HepG2 (cell line): ENCODE measurements at regions not wholly inside any gene's neighbourhood (a gene's known extent, or its start where the extent isn't known, plus 50 kb on each side); places are given as distances from the start of the nearest gene placed in this dataset.

Experiments
- ATAC-seq: fragments of 200-7000 bp; cut with Tn5 transposase; 3 replicates; pipeline ENCODE4 v1.9.1; 2020; ENCODE audit warnings: mild to moderate bottlenecking, moderate library complexity
- BruUV-seq: library from RNA; stranded (reverse); fragments of 400-500 nt; replicated peaks from 2 replicates; lab custom pipeline; 2021; lab: Mats Ljungman, UMichigan
- CTCF ChIA-PET: fragments of 300-600 bp; formaldehyde crosslinking; extraction: SDS; loops from one replicate; lab custom pipeline; 2021; ENCODE audit warnings: low total read pairs, inconsistent platforms, low intra/inter-chr PET ratio; lab: Yijun Ruan, JAX
- POLR2A ChIA-PET: fragments of 350-600 bp; sonication (Branson Sonifier 250); formaldehyde crosslinking; loops from one replicate; lab custom pipeline; 2020; ENCODE audit warnings: antibody characterized with exemption, inconsistent platforms; lab: Yijun Ruan, JAX
- DNase-seq: peaks from one replicate; pipeline ENCODE4 v3.0.0-alpha.2; 2015; ENCODE audit warnings: low spot score
- FAIRE-seq: peaks from 3 replicates; lab custom pipeline; 2011; peaks lifted over from hg19 to GRCh38; lab: Jason Lieb, UNC
- H2AFZ ChIP-seq: one replicate; pipeline ENCODE4 v1.6.1; 2011; ENCODE audit warnings: low read length, inconsistent platforms
- H3K27ac ChIP-seq: fragments of 300-600 bp; 3 replicates; pipeline ENCODE4 v1.8.0; 2011; ENCODE audit warnings: mixed run types, mild to moderate bottlenecking, mixed read lengths, low read length, inconsistent platforms; ENCODE audit not compliant: insufficient read depth; ENCODE audit errors: extremely low read length
- H3K27me3 ChIP-seq, 2 experiments: fragments of 200-600 bp in 1 of 2; 2 replicates in 1 of 2; 3 replicates in 1 of 2; pipeline versions ENCODE4 v1.6.0 to v1.8.0; 2011; ENCODE audit warnings: low read length in 2 of 2, mild to moderate bottlenecking in 2 of 2, moderate library complexity in 2 of 2, inconsistent platforms in 1 of 2; ENCODE audit not compliant: insufficient read depth in 2 of 2, control insufficient read depth in 1 of 2
- H3K36me3 ChIP-seq, 2 experiments: fragments of 200-600 bp in 1 of 2; replicated peaks in 1 of 2; 2 replicates in 1 of 2; 3 replicates in 1 of 2; pipeline versions ENCODE4 v1.5.1 to v1.8.0; 2011; ENCODE audit warnings: low read length in 2 of 2, inconsistent platforms in 1 of 2; ENCODE audit not compliant: insufficient read depth in 2 of 2, control insufficient read depth in 1 of 2
- H3K4me1 ChIP-seq: 2 replicates; pipeline ENCODE4 v1.5.1; 2012; ENCODE audit warnings: low read length, inconsistent platforms; ENCODE audit not compliant: insufficient read depth
- H3K4me2 ChIP-seq: 2 replicates; pipeline ENCODE4 v1.6.0; 2011; ENCODE audit warnings: low read depth, low read length, inconsistent platforms
- H3K4me3 ChIP-seq, 3 experiments: fragments of 200-600 bp in 1 of 3; sonication (generic), shearing (Covaris generic) in 1 of 3; replicated peaks in 1 of 3; 2 replicates each; pipeline ENCODE4 v1.5.1; 2011 to 2016; ENCODE audit warnings: low read length in 3 of 3, inconsistent platforms in 2 of 3, low read depth in 2 of 3, mild to moderate bottlenecking in 2 of 3, control low read depth in 1 of 3, mixed read lengths in 1 of 3; ENCODE audit not compliant: insufficient read depth in 1 of 3
- H3K79me2 ChIP-seq: one replicate; pipeline ENCODE4 v1.6.1; 2011; ENCODE audit warnings: low read length, inconsistent platforms; ENCODE audit not compliant: insufficient read depth
- H3K9ac ChIP-seq: 2 replicates; pipeline ENCODE4 v1.6.0; 2011; ENCODE audit warnings: mild to moderate bottlenecking, low read depth, low read length, inconsistent platforms; ENCODE audit not compliant: insufficient read depth
- H3K9me3 ChIP-seq: 2 replicates; pipeline ENCODE4 v1.5.1; 2012; ENCODE audit warnings: mild to moderate bottlenecking, low read length
- H4K20me1 ChIP-seq: 2 replicates; pipeline ENCODE4 v1.6.0; 2011; ENCODE audit warnings: inconsistent platforms, mild to moderate bottlenecking, low read length, moderate library complexity; ENCODE audit not compliant: insufficient read depth
- ETV5 ChIP-seq: IDR thresholded peaks from 2 replicates; pipeline ENCODE4 v1.6.1; 2018; ENCODE audit warnings: missing biosample characterization, missing genetic modification reagents, inconsistent platforms, borderline replicate concordance
- PLRG1 ChIP-seq: fragments of 450-650 bp; conservative IDR thresholded peaks from 2 replicates; pipeline ENCODE4 v1.6.1; 2016
- TEAD3 ChIP-seq: optimal IDR thresholded peaks from 2 replicates; pipeline ENCODE3; 2016; ENCODE audit warnings: borderline replicate concordance
- ZBTB20 ChIP-seq: sonication (generic); formaldehyde crosslinking; IDR thresholded peaks from 2 replicates; pipeline ENCODE4 v1.8.1; 2023; ENCODE audit warnings: missing genetic modification reagents, low read depth, mild to moderate bottlenecking, borderline replicate concordance
- WGBS: methylation state at CpG from one replicate; pipeline ENCODE4 v1.1.6; 2017; ENCODE audit warnings: low lambda C conversion rate; 5-methylcytosine and 5-hydroxymethylcytosine counted together
- in situ Hi-C: cut with HindIII; loops from 2 replicates; pipeline ENCODE4 v1.10.0; 2017; ENCODE audit warnings: low pct_unique_long_range_greater_than_20kb; ENCODE audit not compliant: extremely low pct_ligation_motif_present
- intact Hi-C: fragments of 100-400 bp; cut with micrococcal nuclease; formaldehyde crosslinking; loops from one replicate; pipeline ENCODE4 v1.10.0; 2022; ENCODE audit not compliant: unreplicated experiment
- TF ChIP-seq, protein P1 (sequence below): IDR thresholded peaks from 2 replicates; pipeline ENCODE4 v1.6.1; 2016; ENCODE audit warnings: mild to moderate bottlenecking
- TF ChIP-seq, protein P2 (sequence below): sonication (generic); formaldehyde crosslinking; IDR thresholded peaks from 2 replicates; pipeline ENCODE4 v1.4.0; 2020; ENCODE audit warnings: missing genetic modification reagents

GRCh38 chr10:106473129-106473685 lies 691.3 kb downstream of the SORCS1 start:
- H4K20me1 ChIP-seq = no peaks in the 10 kb centered on the region
- no peaks in the 10 kb centered on the region for H3K27me3 ChIP-seq
- H3K4me3 ChIP-seq = no peak overlapping the region
- ChIA-PET POLR2A (no interaction called here), CTCF (no interaction called here)
- H3K36me3 ChIP-seq = no peaks in the 10 kb centered on the region
- peaks cover 57% of the 10 kb centered on the region for H3K9me3 ChIP-seq
- intact Hi-C loops (no loop called here), in situ Hi-C loops (no loop called here)
- DNase-seq = no peak
- no peak overlapping the region for H3K4me2 ChIP-seq
- H3K4me1 ChIP-seq = no peaks in the 10 kb centered on the region
- H2AFZ ChIP-seq = no peak overlapping the region
- BruUV-seq = no TSS peak
- H3K27ac ChIP-seq = no peak overlapping the region
- 2% methylated on average over 3 of the region's 3 CpGs for WGBS
- ATAC-seq = no peak
- H3K79me2 ChIP-seq = no peaks in the 10 kb centered on the region
- FAIRE-seq = no peak
- TF ChIP-seq ZBTB20 (CRISPR knock-in tag) (no peak), TEAD3 (CRISPR knock-in tag) (no peak)
- TF ChIP-seq, all 625 proteins: peak for 0
- H3K9ac ChIP-seq = no peak overlapping the region

DNA sequence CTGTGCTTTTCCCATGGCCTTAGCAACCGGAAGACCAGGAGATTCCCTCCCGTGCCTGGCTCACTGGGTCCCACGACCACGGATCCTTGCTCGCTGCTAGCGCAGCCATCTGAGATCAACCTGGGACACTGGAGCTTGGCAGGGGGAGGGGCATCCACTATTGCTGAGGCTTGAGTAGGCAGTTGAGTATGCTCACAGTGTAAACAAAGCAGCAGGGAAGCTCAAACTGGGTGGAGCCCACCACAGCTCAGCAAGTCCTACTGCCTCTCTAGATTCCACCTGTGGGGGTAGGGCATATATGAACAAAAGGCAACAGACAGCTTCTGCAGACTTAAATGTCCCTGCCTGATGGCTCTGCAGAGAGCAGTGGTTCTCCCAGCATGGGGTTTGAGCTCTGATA lies 697.0 kb downstream of the SORCS1 start:
- DNase-seq (no peak), ATAC-seq (no peak), FAIRE-seq (no peak)
- no peak overlapping the region for H3K4me3 ChIP-seq
- no peak overlapping the region for H3K9ac ChIP-seq
- H2AFZ ChIP-seq = no peak overlapping the region
- no TSS peak for BruUV-seq
- ChIA-PET CTCF (no interaction called here), POLR2A (no interaction called here)
- no peaks in the 10 kb centered on the region for H3K36me3 ChIP-seq
- no peaks in the 10 kb centered on the region for H3K4me1 ChIP-seq
- no peaks in the 10 kb centered on the region for H3K79me2 ChIP-seq
- TF ChIP-seq ETV5 (CRISPR knock-in tag) (no peak), PLRG1 (no peak)
- TF ChIP-seq, protein P1, sequence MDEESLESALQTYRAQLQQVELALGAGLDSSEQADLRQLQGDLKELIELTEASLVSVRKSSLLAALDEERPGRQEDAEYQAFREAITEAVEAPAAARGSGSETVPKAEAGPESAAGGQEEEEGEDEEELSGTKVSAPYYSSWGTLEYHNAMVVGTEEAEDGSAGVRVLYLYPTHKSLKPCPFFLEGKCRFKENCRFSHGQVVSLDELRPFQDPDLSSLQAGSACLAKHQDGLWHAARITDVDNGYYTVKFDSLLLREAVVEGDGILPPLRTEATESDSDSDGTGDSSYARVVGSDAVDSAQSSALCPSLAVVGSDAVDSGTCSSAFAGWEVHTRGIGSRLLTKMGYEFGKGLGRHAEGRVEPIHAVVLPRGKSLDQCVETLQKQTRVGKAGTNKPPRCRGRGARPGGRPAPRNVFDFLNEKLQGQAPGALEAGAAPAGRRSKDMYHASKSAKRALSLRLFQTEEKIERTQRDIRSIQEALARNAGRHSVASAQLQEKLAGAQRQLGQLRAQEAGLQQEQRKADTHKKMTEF (CRISPR knock-in tag) = no peak
- TF ChIP-seq, protein P2, sequence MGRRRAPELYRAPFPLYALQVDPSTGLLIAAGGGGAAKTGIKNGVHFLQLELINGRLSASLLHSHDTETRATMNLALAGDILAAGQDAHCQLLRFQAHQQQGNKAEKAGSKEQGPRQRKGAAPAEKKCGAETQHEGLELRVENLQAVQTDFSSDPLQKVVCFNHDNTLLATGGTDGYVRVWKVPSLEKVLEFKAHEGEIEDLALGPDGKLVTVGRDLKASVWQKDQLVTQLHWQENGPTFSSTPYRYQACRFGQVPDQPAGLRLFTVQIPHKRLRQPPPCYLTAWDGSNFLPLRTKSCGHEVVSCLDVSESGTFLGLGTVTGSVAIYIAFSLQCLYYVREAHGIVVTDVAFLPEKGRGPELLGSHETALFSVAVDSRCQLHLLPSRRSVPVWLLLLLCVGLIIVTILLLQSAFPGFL (CRISPR knock-in tag) = no peak
- WGBS = no CpG with 5 or more reads among the region's 6 CpGs
- intact Hi-C loops = no loop called here
- in situ Hi-C loops = no loop called here
- H3K9me3 ChIP-seq = peaks cover 72% of the 10 kb centered on the region
- no peaks in the 10 kb centered on the region for H4K20me1 ChIP-seq
- no peak overlapping the region for H3K27ac ChIP-seq
- H3K4me2 ChIP-seq = no peak overlapping the region
- H3K27me3 ChIP-seq = no peaks in the 10 kb centered on the region
